H1 (cell line): ENCODE measurements at regions not wholly inside any gene's neighbourhood (a gene's known extent, or its start where the extent isn't known, plus 50 kb on each side); places are given as distances from the start of the nearest gene placed in this dataset.

Experiments used
- CTCF ChIA-PET: fragments of 300-600 bp; sonication (Branson Sonifier 250); formaldehyde crosslinking; loops from one replicate; lab custom pipeline; 2021; ENCODE audit not compliant: partially characterized antibody; lab: Charles Lee
- POLR2A ChIA-PET: fragments of 300-600 bp; sonication (Branson Sonifier 250); formaldehyde crosslinking; loops from one replicate; lab custom pipeline; 2021; ENCODE audit warnings: inconsistent platforms; ENCODE audit not compliant: partially characterized antibody; lab: Charles Lee
- DNase-seq, 2 experiments: peaks; one replicate each; pipeline versions ENCODE4 v3.0.0 to v3.0.0-alpha.2; 2010 to 2022; ENCODE audit warnings: low spot score in 2 of 2, low read depth in 1 of 2, mixed read lengths in 1 of 2
- FAIRE-seq: peaks from 2 replicates; lab custom pipeline; 2011; peaks lifted over from hg19 to GRCh38; lab: Jason Lieb, UNC
- H2AFZ ChIP-seq: 2 replicates; pipeline ENCODE4 v1.8.1; 2012; ENCODE audit warnings: low read length, inconsistent platforms
- H2AK5ac ChIP-seq: 2 replicates; pipeline ENCODE4 v1.6.1; 2013; ENCODE audit warnings: low read depth, low read length
- H2BK120ac ChIP-seq: replicated peaks from 2 replicates; pipeline ENCODE3; 2013; ENCODE audit warnings: low read depth, low read length, inconsistent platforms
- H2BK12ac ChIP-seq: 2 replicates; pipeline ENCODE4 v1.6.1; 2013; ENCODE audit warnings: low read depth, low read length
- H2BK15ac ChIP-seq: 2 replicates; pipeline ENCODE4 v1.6.1; 2013; ENCODE audit warnings: low read length
- H2BK20ac ChIP-seq: 2 replicates; pipeline ENCODE4 v1.6.1; 2013; ENCODE audit warnings: low read length
- H2BK5ac ChIP-seq: 2 replicates; pipeline ENCODE4 v1.6.1; 2013; ENCODE audit warnings: low read depth, low read length
- H3K14ac ChIP-seq: 2 replicates; pipeline ENCODE4 v1.6.1; 2013; ENCODE audit warnings: inconsistent platforms; ENCODE audit not compliant: insufficient read length
- H3K18ac ChIP-seq: 2 replicates; pipeline ENCODE4 v1.6.1; 2013; ENCODE audit warnings: low read length; ENCODE audit errors: extremely low read depth
- H3K23ac ChIP-seq: 2 replicates; pipeline ENCODE4 v1.6.1; 2013; ENCODE audit warnings: inconsistent platforms; ENCODE audit not compliant: insufficient read length
- H3K23me2 ChIP-seq: 2 replicates; pipeline ENCODE4 v1.6.1; 2013; ENCODE audit warnings: low read depth, low read length
- H3K27ac ChIP-seq: 2 replicates; pipeline ENCODE4 v1.6.1; 2011; ENCODE audit warnings: low read depth, low read length, inconsistent platforms
- H3K27me3 ChIP-seq, 4 experiments: replicated peaks in 1 of 4; 1 replicate in 1 of 4; 2 replicates in 3 of 4; pipeline versions ENCODE4 v1.6.1 to v1.8.1; 2011 to 2013; ENCODE audit warnings: low read length in 3 of 4, mild to moderate bottlenecking in 3 of 4, inconsistent platforms in 2 of 4, mixed read lengths in 2 of 4, moderate library complexity in 1 of 4; ENCODE audit not compliant: control insufficient read depth in 3 of 4, insufficient read depth in 3 of 4; ENCODE audit errors: extremely low read depth in 1 of 4
- H3K36me3 ChIP-seq, 4 experiments: 2 replicates each; pipeline versions ENCODE4 v1.6.1 to v1.8.1; 2011 to 2013; ENCODE audit warnings: mild to moderate bottlenecking in 4 of 4, low read length in 3 of 4, moderate library complexity in 2 of 4, control low read depth in 1 of 4, inconsistent platforms in 1 of 4; ENCODE audit not compliant: insufficient read depth in 4 of 4, control insufficient read depth in 2 of 4
- H3K4ac ChIP-seq: replicated peaks from 2 replicates; pipeline ENCODE3; 2013; ENCODE audit warnings: low read length, low read depth, mixed read lengths, inconsistent platforms; ENCODE audit not compliant: insufficient read length
- H3K4me1 ChIP-seq, 4 experiments: replicated peaks in 1 of 4; 1 replicate in 1 of 4; 2 replicates in 3 of 4; pipeline versions ENCODE4 v1.6.1 to v1.8.1; 2011 to 2013; ENCODE audit warnings: low read length in 3 of 4, inconsistent platforms in 2 of 4, mixed read lengths in 1 of 4; ENCODE audit not compliant: insufficient read depth in 4 of 4, control insufficient read depth in 3 of 4
- H3K4me2 ChIP-seq, 2 experiments: 2 replicates each; pipeline versions ENCODE4 v1.6.1 to v1.8.1; 2011 to 2013; ENCODE audit warnings: low read depth in 2 of 2, low read length in 2 of 2, control low read depth in 1 of 2, inconsistent platforms in 1 of 2, mild to moderate bottlenecking in 1 of 2; ENCODE audit not compliant: insufficient read depth in 1 of 2
- H3K4me3 ChIP-seq, 4 experiments: fragments of 200-600, 300-600 bp in 1 of 4; sonication (generic), shearing (Covaris generic), sonication (Bioruptor Twin) in 1 of 4; 2 replicates each; pipeline versions ENCODE4 v1.5.1 to v1.8.1; 2011 to 2016; ENCODE audit warnings: low read length in 4 of 4, low read depth in 3 of 4, control low read depth in 2 of 4, inconsistent platforms in 2 of 4, mild to moderate bottlenecking in 2 of 4, mixed read lengths in 1 of 4, moderate library complexity in 1 of 4; ENCODE audit not compliant: insufficient read depth in 2 of 4; ENCODE audit errors: extremely low read depth in 1 of 4
- H3K56ac ChIP-seq: replicated peaks from 2 replicates; pipeline ENCODE3; 2013; ENCODE audit warnings: low read depth, mild to moderate bottlenecking, mixed read lengths, low read length, inconsistent platforms; ENCODE audit not compliant: insufficient read length
- H3K79me1 ChIP-seq: 2 replicates; pipeline ENCODE4 v1.6.1; 2013; ENCODE audit warnings: low read depth, low read length, control low read depth
- H3K79me2 ChIP-seq, 2 experiments: 2 replicates each; pipeline versions ENCODE4 v1.6.1 to v1.8.1; 2012 to 2013; ENCODE audit warnings: low read length in 2 of 2, mild to moderate bottlenecking in 2 of 2, inconsistent platforms in 1 of 2; ENCODE audit not compliant: insufficient read depth in 2 of 2, control insufficient read depth in 1 of 2
- H3K9ac ChIP-seq, 4 experiments: replicated peaks in 1 of 4; 1 replicate in 1 of 4; 2 replicates in 3 of 4; pipeline versions ENCODE4 v1.6.1 to v1.8.1; 2011 to 2013; ENCODE audit warnings: low read depth in 3 of 4, low read length in 3 of 4, control low read depth in 2 of 4, mild to moderate bottlenecking in 2 of 4, moderate library complexity in 2 of 4, inconsistent platforms in 1 of 4; ENCODE audit errors: extremely low read depth in 1 of 4
- H3K9me3 ChIP-seq, 2 experiments: 2 replicates each; pipeline versions ENCODE4 v1.6.1 to v1.8.1; 2012 to 2013; ENCODE audit warnings: mild to moderate bottlenecking in 2 of 2, moderate library complexity in 2 of 2, control low read depth in 1 of 2, inconsistent platforms in 1 of 2, low read depth in 1 of 2, low read length in 1 of 2, mixed read lengths in 1 of 2; ENCODE audit not compliant: insufficient read depth in 2 of 2
- H4K20me1 ChIP-seq, 2 experiments: replicated peaks in 1 of 2; 2 replicates each; pipeline versions ENCODE3 to v1.8.1; 2011 to 2013; ENCODE audit warnings: inconsistent platforms in 2 of 2, low read length in 2 of 2, mild to moderate bottlenecking in 1 of 2; ENCODE audit not compliant: insufficient read depth in 2 of 2, control insufficient read depth in 1 of 2
- H4K5ac ChIP-seq: 2 replicates; pipeline ENCODE4 v1.6.1; 2013; ENCODE audit warnings: low read length, low read depth, mixed read lengths, inconsistent platforms; ENCODE audit not compliant: insufficient read length
- H4K8ac ChIP-seq: 2 replicates; pipeline ENCODE4 v1.8.0; 2013; ENCODE audit warnings: mild to moderate bottlenecking, moderate library complexity, low read length, inconsistent platforms; ENCODE audit not compliant: insufficient read depth; ENCODE audit errors: extremely low read depth
- H4K91ac ChIP-seq: replicated peaks from 2 replicates; pipeline ENCODE3; 2013; ENCODE audit warnings: low read length, mixed read lengths, inconsistent platforms; ENCODE audit not compliant: insufficient read length
- GABPA ChIP-seq: IDR thresholded peaks from 2 replicates; pipeline ENCODE4 v1.6.1; 2011; ENCODE audit warnings: mild to moderate bottlenecking, low read length, moderate library complexity, borderline replicate concordance; ENCODE audit not compliant: insufficient read depth
- JUND ChIP-seq: IDR thresholded peaks from 2 replicates; pipeline ENCODE4 v1.6.1; 2011; ENCODE audit warnings: mild to moderate bottlenecking, improper control_type of control experiment, low read length
- SUZ12 ChIP-seq: fragments of 200-600 bp; sonication (generic); IDR thresholded peaks from 2 replicates; pipeline ENCODE4 v1.6.1; 2012; ENCODE audit warnings: mild to moderate bottlenecking, inconsistent platforms, low read length, moderate library complexity, mixed read lengths
- TAF7 ChIP-seq: optimal IDR thresholded peaks from 2 replicates; pipeline ENCODE3; 2011; ENCODE audit warnings: low read depth, mild to moderate bottlenecking, inconsistent platforms, low read length, moderate library complexity, borderline replicate concordance
- WGBS, 2 experiments: shearing (Covaris generic) in 1 of 2; methylation state at CpG; one replicate each; pipeline versions ENCODE4 v1.1.6 to v1.1.7; 2013 to 2015; ENCODE audit warnings: low lambda C conversion rate in 2 of 2, mixed read lengths in 2 of 2, inconsistent platforms in 1 of 2, low coverage in 1 of 2, missing lambda C conversion rate in 1 of 2; ENCODE audit not compliant: insufficient replicate concordance in 2 of 2, insufficient coverage in 1 of 2, insufficient read length in 1 of 2; ENCODE audit errors: extremely low coverage in 1 of 2, missing lambda C conversion rate in 1 of 2; 5-methylcytosine and 5-hydroxymethylcytosine counted together

DNA sequence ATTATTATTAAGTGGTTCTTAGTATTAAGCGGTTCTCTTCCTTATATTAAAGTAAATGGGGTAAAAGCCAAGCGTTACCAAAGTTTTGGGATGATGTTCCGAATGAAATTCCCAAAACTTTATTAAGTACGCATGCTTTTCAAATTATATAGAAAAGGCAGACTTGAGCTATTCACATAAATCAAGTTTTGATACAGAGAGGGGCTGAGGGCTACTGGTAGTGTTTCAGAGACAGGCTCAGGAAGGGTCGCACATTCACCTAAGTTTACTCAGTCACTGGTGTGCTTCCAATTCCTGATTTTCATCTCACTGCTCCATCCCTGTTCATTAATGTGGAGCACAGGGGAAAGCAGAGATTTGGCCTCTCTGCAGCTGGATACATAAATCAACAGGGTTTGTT, 652.2 kb downstream of the QKI start:
- Histone ChIP-seq H2BK5ac (no peak overlapping the region), H3K4me2 (no peak overlapping the region), H4K5ac (no peak overlapping the region), H2BK15ac (no peak overlapping the region), H3K18ac (no peak overlapping the region), H2BK120ac (no peak overlapping the region), H3K9me3 (no peaks in the 10 kb centered on the region), H3K23me2 (no peaks in the 10 kb centered on the region), H3K9ac (no peak overlapping the region), H2BK12ac (no peak overlapping the region), H2BK20ac (no peak overlapping the region), H2AFZ (no peak overlapping the region), H3K4ac (no peak overlapping the region), H4K91ac (no peak overlapping the region), H3K56ac (no peak overlapping the region), H3K4me1 (no peaks in the 10 kb centered on the region), H3K4me3 (no peak overlapping the region), H3K79me2 (no peaks in the 10 kb centered on the region), H3K79me1 (no peaks in the 10 kb centered on the region), H4K8ac (no peak overlapping the region), H3K27ac (no peak overlapping the region), H2AK5ac (no peak overlapping the region), H3K27me3 (no peaks in the 10 kb centered on the region), H3K14ac (no peak overlapping the region), H3K36me3 (no peaks in the 10 kb centered on the region), H3K23ac (no peak overlapping the region), H4K20me1 (no peaks in the 10 kb centered on the region)
- POLR2A ChIA-PET: no interaction called here
- CTCF ChIA-PET: interaction anchor here (0.6 to 1.0 kb wide), 3 partner anchors 351 to 663 kb away, joined by 3 read pairs; no protein-coding TSS in a partner anchor
- TF ChIP-seq JUND (no peak), GABPA (no peak), SUZ12 (no peak), TAF7 (no peak)
- 94% methylated on average over 5 of the region's 5 CpGs; no CpG with 5 or more reads in 1 of the 2 experiments for WGBS, 2 experiments
- DNase-seq (no peak), FAIRE-seq (no peak)
